Mesendoderm (in vitro differentiated cells): ENCODE measurements at regions not wholly inside any gene's neighbourhood (a gene's known extent, or its start where the extent isn't known, plus 50 kb on each side); places are given as distances from the start of the nearest gene placed in this dataset.

ENCODE experiments used
- DNase-seq: peaks from one replicate; pipeline ENCODE4 v3.0.0; 2013
- H2AK5ac ChIP-seq: 2 replicates; pipeline ENCODE4 v1.6.1; 2013; ENCODE audit warnings: low read length, inconsistent platforms
- H2BK120ac ChIP-seq: 2 replicates; pipeline ENCODE4 v1.6.1; 2013; ENCODE audit warnings: low read depth, mild to moderate bottlenecking, low read length, moderate library complexity, mixed read lengths
- H2BK15ac ChIP-seq: replicated peaks from 2 replicates; pipeline ENCODE4 v1.6.1; 2013; ENCODE audit warnings: low read depth, mild to moderate bottlenecking, moderate library complexity
- H2BK5ac ChIP-seq: 2 replicates; pipeline ENCODE4 v1.6.1; 2013; ENCODE audit warnings: low read length, inconsistent platforms
- H3K18ac ChIP-seq: 2 replicates; pipeline ENCODE4 v1.6.1; 2013; ENCODE audit warnings: mild to moderate bottlenecking, low read length, mixed read lengths
- H3K23ac ChIP-seq: one replicate; pipeline ENCODE4 v1.6.1; 2013; ENCODE audit warnings: low read length
- H3K27ac ChIP-seq: 2 replicates; pipeline ENCODE4 v1.5.1; 2013; ENCODE audit warnings: low read depth, mild to moderate bottlenecking, inconsistent platforms, low read length, moderate library complexity
- H3K27me3 ChIP-seq: 2 replicates; pipeline ENCODE4 v1.6.1; 2013; ENCODE audit warnings: low read length, control low read depth, mild to moderate bottlenecking, inconsistent platforms; ENCODE audit not compliant: insufficient read depth, poor library complexity
- H3K36me3 ChIP-seq: 2 replicates; pipeline ENCODE4 v1.6.1; 2013; ENCODE audit warnings: low read length, inconsistent platforms; ENCODE audit not compliant: control insufficient read depth, insufficient read depth
- H3K4ac ChIP-seq: one replicate; pipeline ENCODE4 v1.6.1; 2013; ENCODE audit warnings: low read depth, mild to moderate bottlenecking, low read length, moderate library complexity
- H3K4me1 ChIP-seq: 2 replicates; pipeline ENCODE4 v1.6.1; 2013; ENCODE audit warnings: low read depth, low read length, inconsistent platforms; ENCODE audit not compliant: control insufficient read depth
- H3K4me2 ChIP-seq: 2 replicates; pipeline ENCODE4 v1.6.1; 2013; ENCODE audit warnings: low read length
- H3K4me3 ChIP-seq: 2 replicates; pipeline ENCODE4 v1.5.1; 2013; ENCODE audit warnings: mild to moderate bottlenecking, low read length
- H3K56ac ChIP-seq: one replicate; pipeline ENCODE4 v1.6.1; 2013; ENCODE audit warnings: low read length
- H3K79me1 ChIP-seq: 2 replicates; pipeline ENCODE4 v1.6.1; 2013; ENCODE audit warnings: low read length, inconsistent platforms
- H3K79me2 ChIP-seq: 2 replicates; pipeline ENCODE4 v1.6.1; 2013; ENCODE audit warnings: mild to moderate bottlenecking, low read length; ENCODE audit not compliant: control insufficient read depth, insufficient read depth
- H3K9ac ChIP-seq: 2 replicates; pipeline ENCODE4 v1.6.1; 2013; ENCODE audit warnings: low read length, inconsistent platforms
- H4K5ac ChIP-seq: one replicate; pipeline ENCODE4 v1.6.1; 2013; ENCODE audit warnings: low read length
- H4K8ac ChIP-seq: one replicate; pipeline ENCODE4 v1.6.1; 2013; ENCODE audit warnings: low read depth, mild to moderate bottlenecking, control low read depth, low read length, moderate library complexity
- WGBS: extraction: QIAGEN DNeasy Blood & Tissue Kit; methylation state at CpG from one replicate; pipeline ENCODE4 v1.1.7; 2013; ENCODE audit warnings: low lambda C conversion rate, missing lambda C conversion rate; ENCODE audit not compliant: insufficient coverage; ENCODE audit errors: extremely low coverage; 5-methylcytosine and 5-hydroxymethylcytosine counted together

DNA sequence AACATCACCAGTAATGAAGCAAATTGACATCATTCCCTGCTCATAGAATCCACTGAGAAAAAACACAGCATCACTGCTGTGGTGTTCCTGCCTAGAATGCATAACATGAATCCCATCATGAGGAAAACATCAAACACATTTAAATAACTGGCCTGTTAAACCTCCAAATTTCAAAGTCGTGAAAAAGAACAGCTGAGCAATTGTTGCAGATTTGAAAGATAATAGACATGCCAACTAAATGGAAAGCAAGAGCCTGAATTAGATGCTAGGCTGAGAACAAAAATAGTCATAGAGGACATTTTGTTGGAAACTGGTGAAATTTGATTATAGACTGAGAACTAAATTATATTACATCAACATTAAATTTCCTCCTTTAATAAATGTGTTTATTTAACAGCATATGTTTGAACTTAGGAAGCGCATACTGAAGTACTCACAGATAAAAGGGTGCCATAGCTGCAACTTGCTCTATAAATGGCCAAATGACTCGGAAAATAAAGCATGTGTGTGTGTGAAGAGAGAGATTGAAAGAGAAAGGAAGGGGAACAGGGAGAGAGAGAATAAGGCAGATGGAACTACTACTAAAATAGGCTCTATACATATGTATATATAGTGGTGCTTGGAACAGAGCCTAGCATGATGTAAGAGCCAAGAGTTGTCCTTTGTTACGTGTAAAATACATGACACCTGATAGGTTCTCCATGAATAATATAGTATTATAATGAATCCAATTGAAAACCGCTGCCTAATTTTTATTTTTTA is 305.0 kb upstream of the MON1B start:
- H3K27ac ChIP-seq, result no peak overlapping the region
- no peak overlapping the region for H2BK15ac ChIP-seq
- H3K36me3 ChIP-seq, result no peaks in the 10 kb centered on the region
- no peaks in the 10 kb centered on the region for H3K79me2 ChIP-seq
- no peak overlapping the region for H3K9ac ChIP-seq
- no peak overlapping the region for H4K5ac ChIP-seq
- H2AK5ac ChIP-seq, result no peak overlapping the region
- no peaks in the 10 kb centered on the region for H3K79me1 ChIP-seq
- no peaks in the 10 kb centered on the region for H3K4me1 ChIP-seq
- no peak overlapping the region for H3K4me2 ChIP-seq
- H3K4ac ChIP-seq, result no peak overlapping the region
- WGBS, result no CpG with 5 or more reads among the region's 5 CpGs
- no peak overlapping the region for H3K23ac ChIP-seq
- H3K4me3 ChIP-seq, result no peak overlapping the region
- H3K27me3 ChIP-seq, result no peaks in the 10 kb centered on the region
- H2BK120ac ChIP-seq, result no peak overlapping the region
- no peak overlapping the region for H3K18ac ChIP-seq
- no peak overlapping the region for H4K8ac ChIP-seq
- H2BK5ac ChIP-seq, result no peak overlapping the region
- DNase-seq, result no peak
- no peak overlapping the region for H3K56ac ChIP-seq

DNA sequence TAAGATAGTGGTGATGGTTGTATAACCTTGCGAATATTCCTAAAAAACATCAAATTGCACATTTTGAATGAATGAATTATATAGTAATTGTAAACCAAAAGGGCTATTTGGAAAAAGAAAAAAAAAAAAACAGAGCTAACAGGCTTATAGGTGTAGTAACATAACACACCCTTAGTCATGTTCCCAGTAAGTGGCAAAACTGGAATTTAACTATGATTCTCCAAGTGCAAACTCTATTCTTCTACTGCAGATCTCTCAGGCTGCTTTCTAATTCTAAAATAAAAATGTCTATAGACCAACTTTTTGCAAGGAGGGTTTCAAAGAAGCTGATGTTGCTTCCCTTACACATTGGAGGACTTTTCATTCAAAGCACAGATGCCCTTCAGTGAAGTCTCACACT is 293.2 kb upstream of the MON1B start:
- Histone ChIP-seq H2BK120ac (no peak overlapping the region), H3K79me1 (no peaks in the 10 kb centered on the region), H3K4ac (no peak overlapping the region), H3K4me1 (no peaks in the 10 kb centered on the region), H2BK15ac (no peak overlapping the region), H3K27ac (no peak overlapping the region), H3K9ac (no peak overlapping the region), H3K36me3 (no peaks in the 10 kb centered on the region), H2BK5ac (no peak overlapping the region), H3K27me3 (no peaks in the 10 kb centered on the region), H3K4me3 (no peak overlapping the region), H3K18ac (no peak overlapping the region), H2AK5ac (no peak overlapping the region), H3K4me2 (no peak overlapping the region), H3K79me2 (no peaks in the 10 kb centered on the region), H3K23ac (no peak overlapping the region), H4K8ac (no peak overlapping the region), H4K5ac (no peak overlapping the region), H3K56ac (no peak overlapping the region)
- DNase-seq, result no peak
- WGBS, result no CpG with 5 or more reads among the region's 1 CpG

DNA sequence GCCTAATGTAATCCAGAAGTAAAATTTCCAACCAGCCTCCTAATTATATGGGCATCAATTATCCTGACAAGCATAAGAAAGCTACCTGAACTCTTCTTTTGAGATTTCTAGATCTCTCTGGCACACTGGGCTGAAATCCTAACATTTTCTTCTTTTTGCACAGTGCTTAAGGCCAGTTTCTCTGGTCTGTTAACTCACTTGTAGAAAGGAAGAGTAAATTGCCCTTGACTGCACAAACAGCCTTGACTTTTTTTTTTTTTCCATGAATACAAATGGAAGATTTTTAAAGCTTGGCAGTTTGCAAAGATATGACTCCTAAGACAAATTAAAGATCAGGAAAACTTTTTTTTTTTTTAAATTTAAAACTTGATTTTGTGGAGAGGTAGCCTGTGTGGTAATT is 291.2 kb upstream of the MON1B start:
- Histone ChIP-seq H2BK15ac (no peak overlapping the region), H2BK120ac (no peak overlapping the region)

GRCh38 chr16:76900285-76901263 is 290.4 kb upstream of the MON1B start:
- no peak overlapping the region for H3K4ac ChIP-seq
- no peak overlapping the region for H2BK120ac ChIP-seq
- no peaks in the 10 kb centered on the region for H3K27me3 ChIP-seq
- no peak overlapping the region for H3K23ac ChIP-seq
- H3K56ac ChIP-seq, result no peak overlapping the region
- H3K4me2 ChIP-seq, result no peak overlapping the region
- no peak overlapping the region for H4K5ac ChIP-seq
- H3K36me3 ChIP-seq, result no peaks in the 10 kb centered on the region
- no CpG with 5 or more reads among the region's 6 CpGs for WGBS
- no peak overlapping the region for H2BK15ac ChIP-seq
- DNase-seq, result no peak
- no peak overlapping the region for H2BK5ac ChIP-seq
- H4K8ac ChIP-seq, result no peak overlapping the region
- H3K79me2 ChIP-seq, result no peaks in the 10 kb centered on the region
- no peaks in the 10 kb centered on the region for H3K4me1 ChIP-seq
- H2AK5ac ChIP-seq, result no peak overlapping the region
- no peak overlapping the region for H3K4me3 ChIP-seq
- H3K79me1 ChIP-seq, result no peaks in the 10 kb centered on the region
- H3K18ac ChIP-seq, result no peak overlapping the region
- H3K27ac ChIP-seq, result no peak overlapping the region
- no peak overlapping the region for H3K9ac ChIP-seq

More for the DNA sequence above, 291.2 kb upstream of the MON1B start:
- no peaks in the 10 kb centered on the region for H3K27me3 ChIP-seq
- no peak overlapping the region for H3K4ac ChIP-seq
- no peaks in the 10 kb centered on the region for H3K36me3 ChIP-seq
- H3K9ac ChIP-seq, result no peak overlapping the region
- no peak overlapping the region for H2AK5ac ChIP-seq
- H3K27ac ChIP-seq, result no peak overlapping the region
- no peak overlapping the region for H3K23ac ChIP-seq
- H3K56ac ChIP-seq, result no peak overlapping the region
- no peak for DNase-seq
- no peak overlapping the region for H4K5ac ChIP-seq
- no peak overlapping the region for H4K8ac ChIP-seq
- H3K4me2 ChIP-seq, result no peak overlapping the region
- no peaks in the 10 kb centered on the region for H3K79me1 ChIP-seq
- no peak overlapping the region for H2BK5ac ChIP-seq
- no peak overlapping the region for H3K4me3 ChIP-seq
- H3K4me1 ChIP-seq, result no peaks in the 10 kb centered on the region
- H3K79me2 ChIP-seq, result no peaks in the 10 kb centered on the region
- no peak overlapping the region for H3K18ac ChIP-seq

- Histone ChIP-seq H3K79me2 (no peaks in the 10 kb centered on the region), H3K27ac (no peak overlapping the region), H3K23ac (no peak overlapping the region), H3K4me3 (no peak overlapping the region), H2BK120ac (no peak overlapping the region), H3K4ac (no peak overlapping the region), H2AK5ac (no peak overlapping the region), H3K18ac (no peak overlapping the region), H4K5ac (no peak overlapping the region), H3K79me1 (no peaks in the 10 kb centered on the region), H2BK15ac (no peak overlapping the region), H4K8ac (no peak overlapping the region), H3K27me3 (no peaks in the 10 kb centered on the region), H3K4me2 (no peak overlapping the region), H3K56ac (no peak overlapping the region), H2BK5ac (no peak overlapping the region), H3K9ac (no peak overlapping the region), H3K4me1 (no peaks in the 10 kb centered on the region), H3K36me3 (no peaks in the 10 kb centered on the region)
- no peak for DNase-seq
- WGBS, result no CpG with 5 or more reads among the region's 2 CpGs
These were observed 284.4 kb upstream of the MON1B start for GRCh38 chr16:76906552-76906951.
